NCI-H446 (cell line): ENCODE measurements at regions not wholly inside any gene's neighbourhood (a gene's known extent, or its start where the extent isn't known, plus 50 kb on each side); places are given as distances from the start of the nearest gene placed in this dataset.

ENCODE experiments used
- DNase-seq, 2 experiments: peaks; one replicate each; lab custom pipeline; 2025; lab: John Stamatoyannopoulos, UW

DNA sequence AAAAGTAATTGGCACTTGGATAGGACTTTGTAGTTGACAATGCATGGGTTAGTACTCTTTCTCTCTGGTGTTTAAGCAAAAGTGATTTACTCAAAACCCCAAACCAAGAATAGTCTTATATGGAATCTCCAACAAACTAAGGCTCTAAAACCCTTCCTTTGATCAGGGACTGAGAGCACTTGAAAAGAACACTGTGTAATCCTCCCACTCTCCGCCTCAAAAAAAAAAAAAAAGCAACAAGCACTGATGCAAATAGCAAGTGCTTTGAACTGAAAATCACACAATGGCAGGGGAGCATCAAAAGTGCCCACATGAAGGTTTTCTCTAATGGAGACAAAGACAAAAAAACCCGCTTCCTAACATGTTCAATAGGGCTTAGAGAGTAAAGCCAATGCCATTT lies 467.9 kb upstream of the AUTS2 start:
- DNase-seq: no peak

DNA sequence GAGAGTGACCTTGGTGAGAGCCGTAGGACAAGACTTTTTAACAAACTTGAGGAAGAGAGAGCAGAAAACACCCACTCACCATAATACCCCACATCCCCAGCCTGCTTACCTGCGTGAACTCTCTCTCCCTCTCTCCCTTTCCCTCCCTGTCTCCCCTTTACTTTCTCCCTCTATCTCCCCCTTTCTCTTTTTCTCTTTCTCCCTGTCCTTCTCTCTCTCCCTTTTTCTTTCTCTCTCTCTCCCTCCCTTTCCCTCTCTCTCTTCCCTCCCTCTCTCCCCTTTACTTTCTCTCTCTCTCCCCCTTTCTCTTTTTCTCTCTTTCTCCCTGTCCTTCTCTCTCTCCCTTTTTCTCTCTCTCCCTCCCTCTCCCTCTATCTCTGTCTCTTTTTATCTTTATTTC lies 464.0 kb upstream of the AUTS2 start:
- DNase-seq: no peak

DNA sequence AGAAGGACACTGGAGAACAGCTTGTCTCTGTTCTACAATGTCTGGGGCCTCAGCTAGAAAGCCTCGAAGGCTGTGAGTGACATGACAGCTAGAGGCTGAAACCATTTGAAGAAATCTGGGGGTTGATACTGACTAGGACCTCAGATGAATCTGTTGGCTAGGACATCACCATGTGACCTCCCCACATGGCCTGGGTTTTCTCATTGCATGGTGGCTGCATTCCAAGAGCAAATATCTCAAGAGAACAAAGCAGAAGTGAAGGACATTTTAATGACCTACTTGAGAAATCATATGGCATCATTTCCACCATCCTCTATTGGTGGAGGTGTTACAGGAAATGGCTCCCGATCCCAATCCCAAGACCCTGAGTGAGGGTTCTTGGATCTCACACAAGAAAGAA lies 450.6 kb upstream of the AUTS2 start:
- DNase-seq: no peak

DNA sequence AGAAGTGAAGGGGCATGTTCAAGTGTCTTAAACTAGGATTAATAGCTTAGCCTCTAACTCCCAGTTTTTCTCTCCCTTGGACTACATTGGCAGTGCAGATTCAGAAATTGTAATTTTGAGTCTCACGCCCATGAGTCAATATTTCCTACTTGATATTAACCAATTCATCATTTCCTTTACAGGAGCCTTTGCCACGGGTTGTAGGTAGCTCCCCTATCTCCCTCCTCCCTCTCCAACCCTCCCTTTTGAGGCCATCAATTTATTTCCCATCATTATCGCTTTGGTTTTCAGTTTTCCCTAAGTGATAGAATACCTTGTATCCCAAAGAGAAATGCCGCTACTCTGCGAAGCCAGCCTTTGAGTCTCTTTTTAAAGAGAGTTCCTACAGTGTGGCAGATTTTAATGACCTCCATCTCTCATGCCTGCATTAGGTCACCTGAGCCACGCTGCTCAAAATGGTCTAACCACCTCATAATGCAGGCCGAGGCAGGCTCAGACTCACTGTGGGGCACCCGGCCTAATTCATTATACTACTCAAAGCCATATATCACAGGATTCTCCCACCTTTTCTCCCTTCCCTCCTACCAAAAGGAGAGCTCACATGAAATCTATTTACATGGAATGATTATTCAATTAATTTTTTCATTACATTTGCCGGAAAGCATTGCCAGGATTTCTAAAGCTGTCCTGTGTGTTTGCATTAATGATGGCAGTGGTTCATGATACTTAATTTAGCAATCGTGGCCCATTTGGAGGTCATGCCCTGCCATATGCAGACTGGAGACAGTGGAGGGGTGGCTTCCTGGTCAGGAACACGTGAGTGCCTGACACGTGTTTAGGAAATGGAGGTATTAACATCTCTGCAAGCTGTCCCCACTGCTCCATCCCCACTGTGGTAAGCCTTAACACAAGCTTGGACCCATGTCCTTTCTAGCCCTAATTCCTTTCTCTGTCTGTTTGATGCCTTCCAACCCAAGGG lies 448.2 kb upstream of the AUTS2 start:
- no peak for DNase-seq

DNA sequence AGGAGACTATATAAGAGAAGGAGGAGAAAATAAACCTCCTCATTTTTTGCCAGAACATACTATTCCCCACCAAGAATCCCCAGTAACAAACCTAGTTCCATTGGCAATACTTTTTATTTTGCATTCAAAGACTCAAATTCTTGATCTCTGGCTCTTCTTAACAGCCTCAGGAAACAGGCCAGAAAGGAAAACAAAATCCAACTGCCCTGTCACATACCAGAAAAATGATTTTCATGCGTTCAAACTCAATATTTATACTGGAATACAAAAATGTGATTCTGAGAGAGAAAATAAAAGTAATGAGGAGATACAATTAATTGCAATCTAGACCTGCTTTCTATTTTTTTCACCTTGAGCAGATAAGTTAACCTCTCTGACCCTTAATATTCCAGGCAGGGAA lies 435.9 kb upstream of the AUTS2 start:
- no peak for DNase-seq

DNA sequence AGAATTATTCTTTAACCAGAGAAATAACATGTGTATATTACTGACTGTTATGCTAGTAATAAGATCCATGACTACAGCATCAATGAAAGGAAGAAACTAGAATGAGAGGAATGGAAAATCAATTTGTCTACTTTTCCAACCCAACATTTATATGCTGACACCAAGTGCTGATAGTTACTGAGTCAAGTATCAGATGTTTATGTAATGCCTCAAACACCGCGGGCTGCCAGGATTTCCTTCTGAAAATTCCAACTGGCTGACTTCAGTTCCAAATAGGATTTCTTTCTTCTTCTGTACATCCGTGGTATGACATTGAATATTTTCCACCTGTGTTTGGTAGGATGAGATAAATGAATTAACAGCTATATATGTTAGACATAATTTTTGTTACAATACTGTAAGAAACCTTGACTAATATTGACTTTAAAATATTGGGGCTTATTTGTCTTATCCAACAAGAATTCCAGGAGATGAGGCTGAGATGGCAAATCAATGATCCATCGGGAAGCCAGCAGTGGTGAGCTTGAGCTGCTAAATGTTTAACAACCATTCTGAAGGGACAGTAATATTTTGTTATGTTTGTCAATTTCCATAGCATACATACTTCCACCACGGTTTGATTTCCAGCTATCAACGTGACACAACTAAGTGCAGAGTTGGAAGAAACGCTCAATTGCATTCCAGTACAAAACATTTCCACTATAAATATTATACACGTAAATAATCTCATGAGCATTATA lies 435.2 kb upstream of the AUTS2 start:
- DNase-seq: no peak

DNA sequence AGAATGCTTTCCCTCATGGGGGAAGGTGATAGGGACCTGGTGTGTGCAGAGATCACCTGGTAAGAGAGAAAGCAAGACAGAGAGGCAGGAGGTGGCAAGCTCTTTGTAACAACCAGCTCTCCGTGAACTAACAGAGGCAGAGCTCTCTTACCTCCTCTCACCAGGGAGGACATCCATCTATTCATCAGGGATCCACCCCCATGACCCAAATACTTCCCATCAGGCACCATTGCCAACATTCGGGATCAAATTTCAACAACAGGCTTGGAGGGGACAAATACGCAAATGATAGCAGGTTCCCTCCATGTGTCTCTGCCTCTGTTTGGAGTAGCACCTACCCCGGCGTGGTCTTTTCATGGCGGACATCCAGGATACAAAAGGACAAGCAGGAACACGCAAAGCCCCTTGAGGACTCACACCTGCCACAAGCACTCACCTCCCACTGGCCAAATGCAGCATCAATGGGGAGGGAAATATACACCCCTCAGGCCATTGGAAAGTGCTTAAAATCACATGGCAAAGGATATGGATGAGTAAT lies 431.2 kb upstream of the AUTS2 start:
- no peak for DNase-seq

DNA sequence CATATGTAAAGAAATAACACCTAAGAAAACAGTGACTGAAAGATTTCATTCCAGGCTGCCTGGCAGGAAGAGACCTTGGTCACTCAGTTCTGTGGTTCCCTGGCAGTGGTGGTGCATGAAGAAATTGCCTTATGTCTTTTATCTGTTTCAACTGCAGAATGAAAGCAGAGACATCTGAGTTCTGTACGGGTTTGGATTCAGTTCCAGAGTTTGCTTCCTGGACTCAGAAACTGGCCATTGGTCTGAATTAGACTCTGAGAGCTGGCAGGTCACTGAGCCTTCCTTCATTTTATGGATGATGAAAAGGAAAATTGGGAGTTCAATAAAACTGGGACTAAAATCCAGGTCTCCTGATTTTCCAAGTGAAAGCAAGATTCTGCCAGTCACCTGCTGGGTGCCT lies 428.9 kb upstream of the AUTS2 start:
- DNase-seq: no peak

DNA sequence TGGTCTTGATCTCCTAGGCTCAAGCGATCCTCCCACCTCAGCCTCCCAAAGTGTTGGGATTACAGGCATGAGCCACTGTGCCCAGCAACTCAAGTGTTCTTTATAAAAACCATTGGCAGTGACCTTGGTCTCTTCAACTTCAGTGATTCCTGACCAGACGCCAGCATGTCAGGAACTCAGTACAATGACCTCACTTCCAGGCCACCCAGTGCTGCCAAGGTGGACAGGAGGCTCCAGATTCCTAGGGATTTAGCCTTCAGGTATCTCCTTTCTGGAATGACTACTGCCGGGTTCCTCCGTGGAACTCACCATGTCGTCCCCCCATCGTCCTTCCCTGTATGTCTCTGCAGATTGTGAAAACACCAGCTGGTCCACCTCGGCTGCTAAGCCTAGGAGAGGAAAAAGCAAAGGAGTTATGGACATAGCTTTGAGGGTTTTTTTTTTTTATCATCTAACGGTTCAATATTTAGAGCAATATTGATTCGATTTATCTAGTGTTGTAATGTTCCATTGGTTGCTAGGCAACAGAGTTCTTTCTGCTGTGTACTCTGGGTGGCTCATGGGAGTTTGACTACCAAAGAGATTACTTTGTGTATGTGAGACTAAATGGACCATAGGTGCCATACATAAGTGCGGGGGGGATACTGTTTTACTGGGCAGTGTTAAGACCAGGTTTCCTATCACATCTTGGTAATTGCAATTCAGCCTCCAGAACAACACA lies 425.8 kb upstream of the AUTS2 start:
- no peak for DNase-seq

DNA sequence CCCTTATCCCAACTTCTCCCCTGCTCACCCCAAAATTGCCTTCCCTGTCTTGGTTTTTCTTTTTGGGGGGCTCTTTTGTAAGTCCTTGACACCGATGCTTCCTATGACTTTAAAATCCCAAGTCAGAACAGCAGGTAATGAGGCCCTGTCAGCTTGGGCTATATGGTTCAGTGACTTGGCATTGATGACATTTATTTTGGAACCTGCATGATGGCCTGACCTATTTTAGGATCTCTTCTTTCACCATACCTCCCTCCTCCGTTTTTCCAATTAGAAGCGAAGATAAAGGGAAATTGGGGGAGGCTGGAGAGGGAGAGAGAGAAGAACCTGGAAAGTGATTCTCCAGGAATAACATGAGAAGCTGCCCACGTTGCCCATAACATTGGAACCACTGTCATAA lies 424.9 kb upstream of the AUTS2 start:
- no peak for DNase-seq

DNA sequence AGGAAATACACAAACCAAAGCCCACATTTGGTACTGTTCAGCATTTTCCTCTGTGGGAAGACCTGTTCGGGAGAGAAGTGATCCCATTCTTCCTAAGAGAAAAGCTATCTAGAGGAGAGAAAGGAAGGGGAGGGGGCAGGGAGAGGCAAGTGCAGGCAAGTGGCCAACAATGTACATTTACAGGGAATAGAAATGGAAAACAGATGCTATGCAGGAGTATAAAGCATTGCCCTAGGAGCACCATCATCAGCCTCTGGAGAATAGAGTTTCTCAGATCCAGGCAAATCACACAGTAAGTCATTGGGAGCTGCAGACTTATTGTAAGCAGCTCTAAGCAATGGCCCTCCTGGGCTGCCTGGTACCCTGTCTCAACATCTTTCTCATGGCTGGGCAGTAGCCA lies 424.4 kb upstream of the AUTS2 start:
- no peak for DNase-seq

DNA sequence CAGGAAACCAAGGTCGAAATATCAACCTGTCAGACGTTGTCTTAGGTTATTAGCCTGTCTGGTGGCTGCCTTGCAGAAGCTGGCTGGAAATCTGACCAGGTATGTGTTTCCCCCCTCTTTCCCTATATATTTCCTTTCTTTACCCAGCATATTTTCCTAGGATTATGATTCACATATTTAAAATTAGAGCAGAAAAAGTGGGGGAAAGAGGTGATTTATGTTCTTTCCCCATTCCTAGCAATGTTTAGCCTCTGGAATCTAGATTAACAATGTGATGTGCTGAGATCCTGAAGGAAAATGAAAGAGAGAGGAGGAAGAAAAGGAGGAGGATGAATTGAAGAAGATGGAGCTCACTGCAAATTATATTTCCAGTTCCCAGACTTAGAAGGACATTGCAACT lies 421.4 kb upstream of the AUTS2 start:
- DNase-seq: no peak

DNA sequence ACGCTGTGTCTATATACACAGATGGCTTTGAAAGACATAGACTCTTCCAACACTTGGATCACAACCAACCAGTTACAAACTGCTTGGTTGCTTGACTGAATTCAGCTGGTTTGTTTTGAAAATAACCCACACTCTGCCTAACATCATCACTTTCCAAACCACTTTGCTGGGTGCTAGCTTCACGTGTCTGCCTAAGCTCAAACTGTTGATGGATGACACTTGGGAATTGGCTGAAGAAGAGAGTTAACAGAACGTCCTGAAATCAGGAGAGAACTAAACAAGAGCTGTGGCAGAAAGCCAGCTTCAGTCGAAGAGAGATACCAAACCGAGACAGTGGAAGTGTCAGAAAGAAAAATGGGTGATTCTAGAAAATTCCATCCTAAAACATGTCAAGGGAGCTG lies 420.8 kb upstream of the AUTS2 start:
- DNase-seq: peak in 1 of 2 experiments; percentile 1

DNA sequence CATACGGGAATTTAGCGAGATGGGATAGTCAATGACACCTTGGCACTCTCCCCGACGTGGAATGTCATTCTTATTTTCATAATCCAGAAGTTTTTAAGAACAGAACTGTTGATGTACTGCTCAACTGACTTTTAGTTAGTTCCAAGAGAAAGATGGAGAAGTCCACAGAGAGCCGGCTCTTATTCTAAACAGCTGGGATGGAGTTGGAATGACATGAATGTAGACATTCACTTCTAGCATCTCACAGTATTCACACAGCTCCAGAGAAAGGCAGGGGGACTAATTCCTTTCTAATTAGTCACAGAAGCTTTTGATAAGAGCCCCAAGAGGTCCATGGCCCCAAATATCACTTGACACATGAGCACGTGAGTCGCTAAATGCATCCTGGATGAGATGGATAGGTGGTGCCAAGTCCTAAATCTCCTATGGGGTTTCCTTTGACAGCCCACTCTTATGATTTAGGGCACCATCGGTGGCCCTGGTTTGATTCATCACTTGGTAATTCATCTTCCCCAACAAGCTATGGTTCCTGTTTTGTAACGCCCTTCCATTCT lies 420.3 kb upstream of the AUTS2 start:
- no peak for DNase-seq

DNA sequence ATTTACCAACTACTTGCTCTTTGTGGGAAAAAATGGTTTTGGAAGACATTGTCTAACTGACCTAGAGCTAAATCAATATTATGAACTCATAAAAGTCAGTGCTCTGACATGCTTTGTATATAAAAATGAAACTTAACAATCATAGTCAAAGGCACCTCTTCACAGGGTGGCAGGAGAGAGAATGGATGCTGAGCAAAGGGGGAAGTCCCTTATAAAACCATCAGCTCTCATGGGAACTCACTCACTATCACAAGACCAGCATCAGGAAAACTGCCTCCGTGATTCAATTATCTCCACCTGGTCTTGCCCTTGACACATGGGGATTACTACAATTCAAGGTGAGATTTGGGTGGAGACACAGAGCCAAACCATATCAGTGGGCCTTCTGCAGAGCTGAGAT lies 417.6 kb upstream of the AUTS2 start:
- DNase-seq: no peak

DNA sequence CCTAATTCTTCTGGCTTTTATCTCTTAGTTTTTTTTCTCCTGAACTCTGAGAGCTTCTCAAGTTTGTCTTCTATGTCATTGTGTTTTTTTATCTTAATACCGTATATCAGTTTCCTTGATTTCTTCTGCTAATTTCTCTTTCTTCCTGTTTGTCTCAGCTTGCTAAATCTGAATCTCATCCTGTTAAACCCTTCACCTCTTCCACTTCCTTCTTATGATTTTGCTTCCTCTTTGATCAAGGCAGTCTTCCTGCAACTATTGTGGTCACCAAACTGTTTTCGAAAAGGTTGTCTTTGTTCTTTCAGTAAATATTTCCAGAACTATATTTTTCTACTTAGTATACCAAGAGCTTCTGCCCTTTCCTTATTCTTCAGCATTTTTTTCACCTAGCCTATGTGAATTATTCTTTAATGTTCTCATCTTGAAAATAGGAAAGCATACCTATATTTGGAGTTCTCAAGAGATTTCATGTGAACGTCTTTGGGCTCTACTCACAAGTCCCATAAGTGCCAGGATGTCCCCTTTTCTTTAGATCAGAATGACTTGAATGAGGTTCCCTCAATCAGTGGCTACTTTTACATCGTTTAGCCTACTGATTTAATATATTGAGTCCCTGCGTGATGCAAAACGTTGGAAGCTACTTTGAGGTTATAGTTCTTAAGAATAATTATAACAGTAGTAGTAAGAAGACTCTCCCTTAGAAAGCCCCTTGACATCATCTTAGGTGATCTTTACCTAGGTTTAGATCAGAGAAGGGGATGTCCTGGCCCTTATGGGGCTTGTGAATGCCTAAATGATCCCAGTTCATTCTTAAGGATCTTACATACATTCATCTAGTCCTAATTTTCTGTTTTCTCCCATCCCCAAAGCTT lies 415.4 kb upstream of the AUTS2 start:
- DNase-seq: no peak

DNA sequence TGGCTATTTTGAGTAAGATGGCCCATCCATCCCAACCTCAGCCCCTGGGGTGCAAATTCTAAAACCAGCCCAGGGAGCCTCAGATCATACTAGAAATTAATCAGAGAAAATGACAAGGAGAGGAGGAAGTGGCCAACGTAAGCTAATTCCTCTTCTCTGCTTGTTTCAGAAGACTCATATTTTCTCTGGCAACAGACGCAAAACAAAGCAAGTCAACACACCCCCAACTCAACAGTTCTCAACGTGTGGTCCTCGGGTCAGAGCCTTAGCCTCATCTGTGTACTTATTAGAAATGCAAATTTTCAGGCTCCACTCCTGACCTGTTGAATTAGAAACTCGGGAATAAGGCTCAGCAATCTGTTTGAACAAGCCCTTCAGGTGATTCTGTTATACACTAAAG lies 413.9 kb upstream of the AUTS2 start:
- DNase-seq: no peak

DNA sequence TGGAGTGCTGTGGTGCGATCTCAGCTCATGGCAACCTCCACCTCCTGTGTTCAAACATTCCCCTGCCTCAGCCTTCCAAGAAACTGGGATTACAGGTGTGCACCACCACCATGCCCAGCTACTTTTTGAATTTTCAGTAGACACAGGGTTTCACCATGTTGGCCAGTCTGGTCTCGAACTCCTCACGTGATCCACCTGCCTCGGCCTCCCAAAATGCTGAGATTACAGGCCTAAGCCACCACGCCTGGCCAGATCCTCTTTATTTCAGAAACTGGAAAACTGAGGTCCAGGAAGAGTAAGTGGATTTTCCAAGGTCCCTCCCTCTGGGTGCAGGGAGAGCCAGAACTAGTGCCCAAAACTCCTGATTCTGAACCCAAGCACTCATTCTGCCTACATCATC lies 413.1 kb upstream of the AUTS2 start:
- DNase-seq: no peak

DNA sequence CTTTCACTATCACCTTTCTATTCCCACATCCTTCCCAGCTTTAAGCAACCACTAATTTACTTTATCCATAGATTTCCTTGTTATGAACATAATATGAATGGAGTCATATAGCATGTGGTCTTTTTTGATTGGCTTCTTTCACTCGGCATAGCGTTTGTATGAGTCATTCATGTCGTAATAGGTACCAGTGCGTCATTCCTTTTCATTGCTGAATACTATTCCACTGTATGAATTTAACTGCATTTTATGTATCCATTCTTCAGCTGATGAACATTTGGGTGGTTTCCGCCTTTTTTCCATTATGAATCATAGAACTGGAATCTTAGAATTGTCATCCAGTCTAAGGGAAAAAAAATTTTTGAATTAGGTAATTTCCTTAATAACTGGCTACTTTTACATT lies 411.3 kb upstream of the AUTS2 start:
- no peak for DNase-seq

DNA sequence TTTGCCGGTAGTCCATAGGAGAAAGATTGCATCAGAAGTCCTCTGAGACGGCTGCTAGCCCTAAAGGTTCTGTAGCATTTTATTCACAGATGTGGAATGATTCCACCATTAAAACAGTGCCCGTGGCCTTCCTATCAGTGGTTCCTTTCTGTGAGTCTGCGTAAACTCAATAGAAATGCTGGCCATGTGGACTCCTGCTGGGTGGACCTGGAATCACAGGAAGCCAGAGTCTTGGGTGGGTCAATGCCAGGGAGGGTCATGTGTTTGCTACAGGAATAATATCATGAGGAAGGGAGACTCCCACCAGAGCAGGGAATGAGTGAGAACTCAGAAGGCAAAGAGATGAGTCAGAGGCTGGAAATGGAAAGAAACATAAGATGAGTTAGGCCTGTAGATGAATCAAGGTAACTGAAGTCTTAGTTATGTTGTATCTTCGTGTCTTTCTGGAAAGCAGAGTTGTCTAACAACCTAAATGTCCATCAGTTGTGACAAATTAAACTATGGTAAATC lies 410.4 kb upstream of the AUTS2 start:
- DNase-seq: no peak

DNA sequence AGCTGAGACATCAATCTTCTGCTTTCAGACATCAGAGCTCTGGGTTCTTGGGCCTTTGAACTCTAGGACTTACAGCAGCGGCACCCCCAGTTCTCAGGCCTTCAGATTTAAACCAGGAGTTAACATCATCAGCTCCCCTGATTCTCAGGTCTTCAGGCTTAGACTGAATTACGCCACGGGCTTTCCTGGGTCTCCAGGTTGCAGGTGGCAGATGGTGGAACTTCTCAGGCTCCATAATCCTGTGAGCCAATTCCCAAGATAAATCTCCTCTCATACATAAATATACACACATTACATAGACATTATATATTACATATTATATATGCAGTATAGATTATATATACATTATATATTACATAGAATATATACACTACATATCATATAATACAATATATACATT lies 408.9 kb upstream of the AUTS2 start:
- DNase-seq: no peak
